ENCODE measurements at regions not wholly inside any gene's neighbourhood (a gene's known extent, or its start where the extent isn't known, plus 50 kb on each side); places are given as distances from the start of the nearest gene placed in this dataset.

DNA sequence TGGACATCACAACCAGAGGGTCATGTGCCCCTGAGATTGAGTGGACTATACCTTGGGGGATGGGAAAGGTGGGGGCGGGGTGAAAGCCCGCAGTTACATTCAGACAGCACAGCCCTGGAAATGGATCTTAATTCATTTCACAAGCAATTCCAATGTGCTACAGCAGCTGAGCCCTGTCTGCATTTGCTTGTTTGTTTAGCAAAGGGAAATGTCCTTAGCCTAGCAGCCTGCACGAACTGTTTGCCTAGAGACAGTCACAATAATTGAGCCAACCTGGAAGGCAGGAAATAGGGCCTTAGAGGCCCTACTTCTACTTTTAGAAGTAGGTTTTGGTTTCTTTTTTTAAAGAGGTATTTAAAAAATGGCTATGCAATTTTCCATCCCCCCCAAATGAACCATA lies 177.3 kb upstream of the KL start:
- Mint-ChIP-seq H3K4me1 (ENCODE audit: low read depth, unreplicated experiment) (peaks cover 4% of the 10 kb centered on the region), H3K27me3 (ENCODE audit: low read depth, unreplicated experiment) (no peaks in the 10 kb centered on the region), H3K9me3 (ENCODE audit: unreplicated experiment) (no peaks in the 10 kb centered on the region), H3K36me3 (ENCODE audit: low read depth, unreplicated experiment) (no peaks in the 10 kb centered on the region), H3K27ac (ENCODE audit: unreplicated experiment) (no peak overlapping the region), H3K4me3 (ENCODE audit: unreplicated experiment) (no peak overlapping the region)
- no peaks in the 10 kb centered on the region for H3K79me2 ChIP-seq (ENCODE audit: insufficient read depth, low read length)
- no peak for TF ChIP-seq EZH2 (IDR thresholded peaks at IDR 0.05; ENCODE audit: insufficient read depth, low read length)
- TF ChIP-seq, protein P1, sequence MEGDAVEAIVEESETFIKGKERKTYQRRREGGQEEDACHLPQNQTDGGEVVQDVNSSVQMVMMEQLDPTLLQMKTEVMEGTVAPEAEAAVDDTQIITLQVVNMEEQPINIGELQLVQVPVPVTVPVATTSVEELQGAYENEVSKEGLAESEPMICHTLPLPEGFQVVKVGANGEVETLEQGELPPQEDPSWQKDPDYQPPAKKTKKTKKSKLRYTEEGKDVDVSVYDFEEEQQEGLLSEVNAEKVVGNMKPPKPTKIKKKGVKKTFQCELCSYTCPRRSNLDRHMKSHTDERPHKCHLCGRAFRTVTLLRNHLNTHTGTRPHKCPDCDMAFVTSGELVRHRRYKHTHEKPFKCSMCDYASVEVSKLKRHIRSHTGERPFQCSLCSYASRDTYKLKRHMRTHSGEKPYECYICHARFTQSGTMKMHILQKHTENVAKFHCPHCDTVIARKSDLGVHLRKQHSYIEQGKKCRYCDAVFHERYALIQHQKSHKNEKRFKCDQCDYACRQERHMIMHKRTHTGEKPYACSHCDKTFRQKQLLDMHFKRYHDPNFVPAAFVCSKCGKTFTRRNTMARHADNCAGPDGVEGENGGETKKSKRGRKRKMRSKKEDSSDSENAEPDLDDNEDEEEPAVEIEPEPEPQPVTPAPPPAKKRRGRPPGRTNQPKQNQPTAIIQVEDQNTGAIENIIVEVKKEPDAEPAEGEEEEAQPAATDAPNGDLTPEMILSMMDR (IDR thresholded peaks at IDR 0.05; ENCODE audit: insufficient read depth, low read depth, low read length), result no peak
- DNase-seq (ENCODE audit: low read depth) (no peak), FAIRE-seq (no peak)
- peaks cover 7% of the 10 kb centered on the region for H3K4me1 ChIP-seq (ENCODE audit: insufficient read depth, low read length)
- no peaks in the 10 kb centered on the region for H3K9me3 ChIP-seq (ENCODE audit: insufficient read depth, low read depth, low read length)
- H3K9ac ChIP-seq (ENCODE audit: low read length), result no peak overlapping the region
- H3K4me2 ChIP-seq (ENCODE audit: low read length), result no peak overlapping the region
- H3K27me3 ChIP-seq (ENCODE audit: insufficient read depth, low read length), result no peaks in the 10 kb centered on the region
- peak overlapping the region; percentile 19 for H2AFZ ChIP-seq (ENCODE audit: low read depth, low read length)
- no peaks in the 10 kb centered on the region for H4K20me1 ChIP-seq (ENCODE audit: insufficient read depth, low read length)
- no peak overlapping the region for H3K27ac ChIP-seq (ENCODE audit: low read depth, low read length)
- H3K4me3 ChIP-seq (ENCODE audit: insufficient read depth, low read depth, low read length), result no peak overlapping the region
- no peaks in the 10 kb centered on the region for H3K36me3 ChIP-seq (ENCODE audit: insufficient read depth, low read length)

DNA sequence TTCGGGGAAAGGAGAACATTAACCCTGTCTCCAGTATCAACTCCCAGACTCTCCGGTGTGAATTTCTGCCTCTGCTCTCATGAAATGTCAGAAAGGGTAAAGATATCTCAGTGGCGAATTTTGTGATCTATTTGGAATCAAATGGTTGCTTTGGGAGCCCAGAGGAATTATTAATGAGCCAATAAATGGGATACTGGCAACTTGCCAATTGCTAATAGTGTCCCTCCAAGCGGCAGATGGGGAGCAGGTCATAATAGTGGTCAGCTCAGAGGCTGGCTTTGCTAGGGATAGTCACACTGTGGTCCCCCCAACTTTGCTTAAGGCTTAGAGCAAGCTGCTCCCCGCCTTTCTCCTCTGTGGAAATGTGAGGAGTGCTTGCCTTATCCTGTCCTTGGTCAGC lies 176.1 kb upstream of the KL start:
- no peak overlapping the region for H3K4me3 Mint-ChIP-seq (ENCODE audit: unreplicated experiment)
- Histone ChIP-seq H3K79me2 (ENCODE audit: insufficient read depth, low read length) (no peaks in the 10 kb centered on the region), H3K9me3 (ENCODE audit: insufficient read depth, low read depth, low read length) (no peaks in the 10 kb centered on the region), H3K27ac (ENCODE audit: low read depth, low read length) (no peak overlapping the region), H3K27me3 (ENCODE audit: insufficient read depth, low read length) (no peaks in the 10 kb centered on the region), H3K36me3 (ENCODE audit: insufficient read depth, low read length) (no peaks in the 10 kb centered on the region), H4K20me1 (ENCODE audit: insufficient read depth, low read length) (no peaks in the 10 kb centered on the region), H3K4me1 (ENCODE audit: insufficient read depth, low read length) (peaks cover 7% of the 10 kb centered on the region), H3K4me2 (ENCODE audit: low read length) (no peak overlapping the region), H2AFZ (ENCODE audit: low read depth, low read length) (no peak overlapping the region), H3K4me3 (ENCODE audit: insufficient read depth, low read depth, low read length) (no peak overlapping the region), H3K9ac (ENCODE audit: low read length) (no peak overlapping the region)
- peaks cover 4% of the 10 kb centered on the region for H3K4me1 Mint-ChIP-seq (ENCODE audit: low read depth, unreplicated experiment)
- TF ChIP-seq, protein P1 (IDR thresholded peaks at IDR 0.05; ENCODE audit: insufficient read depth, low read depth, low read length), result no peak
- TF ChIP-seq EZH2 (IDR thresholded peaks at IDR 0.05; ENCODE audit: insufficient read depth, low read length), result no peak
- DNase-seq (ENCODE audit: low read depth) (no peak), FAIRE-seq (no peak)
- H3K9me3 Mint-ChIP-seq (ENCODE audit: unreplicated experiment), result no peaks in the 10 kb centered on the region
- H3K27me3 Mint-ChIP-seq (ENCODE audit: low read depth, unreplicated experiment), result no peaks in the 10 kb centered on the region
- H3K36me3 Mint-ChIP-seq (ENCODE audit: low read depth, unreplicated experiment), result no peaks in the 10 kb centered on the region
- H3K27ac Mint-ChIP-seq (ENCODE audit: unreplicated experiment), result no peak overlapping the region

DNA sequence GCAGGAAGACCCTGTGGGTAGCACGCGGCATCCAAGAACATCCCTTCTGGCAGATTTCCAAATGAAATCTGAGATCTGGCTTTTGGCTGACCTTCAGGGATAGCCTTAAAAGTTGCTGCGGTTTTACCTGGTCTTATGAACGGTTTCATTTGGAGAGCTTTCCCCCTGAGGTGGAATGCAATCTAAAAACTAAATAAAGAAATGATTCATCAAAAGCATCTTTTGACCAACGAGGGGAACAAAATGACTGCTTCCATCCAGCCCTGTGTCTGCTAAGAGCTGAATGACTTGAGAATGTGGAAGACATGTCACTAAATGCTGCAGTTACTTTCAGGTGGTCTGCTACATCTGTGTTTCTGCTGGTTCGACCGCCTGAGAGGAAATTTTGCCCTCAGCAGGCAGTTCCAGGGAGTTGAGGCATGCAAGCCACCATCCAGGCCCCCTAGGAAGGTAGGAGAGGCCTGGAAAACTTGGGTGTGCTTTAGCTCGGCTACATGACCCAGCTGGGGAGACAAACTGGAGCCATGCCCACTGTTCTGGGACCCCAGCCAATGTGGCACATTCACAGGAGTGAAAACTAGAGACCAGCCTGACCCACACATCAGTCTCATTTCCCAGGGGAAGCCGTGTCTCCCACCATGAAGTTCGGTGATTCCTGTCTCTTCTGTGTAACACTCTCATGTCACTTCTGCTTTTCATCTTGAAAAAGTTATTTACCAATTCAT lies 175.1 kb upstream of the KL start:
- Histone ChIP-seq H3K27me3 (ENCODE audit: insufficient read depth, low read length) (no peaks in the 10 kb centered on the region), H2AFZ (ENCODE audit: low read depth, low read length) (peak overlapping the region; percentile 37), H3K27ac (ENCODE audit: low read depth, low read length) (no peak overlapping the region), H3K4me1 (ENCODE audit: insufficient read depth, low read length) (peaks cover 7% of the 10 kb centered on the region), H3K4me3 (ENCODE audit: insufficient read depth, low read depth, low read length) (no peak overlapping the region), H3K79me2 (ENCODE audit: insufficient read depth, low read length) (no peaks in the 10 kb centered on the region), H3K9ac (ENCODE audit: low read length) (no peak overlapping the region), H3K4me2 (ENCODE audit: low read length) (no peak overlapping the region), H3K9me3 (ENCODE audit: insufficient read depth, low read depth, low read length) (no peaks in the 10 kb centered on the region), H3K36me3 (ENCODE audit: insufficient read depth, low read length) (no peaks in the 10 kb centered on the region), H4K20me1 (ENCODE audit: insufficient read depth, low read length) (no peaks in the 10 kb centered on the region)
- DNase-seq (ENCODE audit: low read depth) (no peak), FAIRE-seq (no peak)
- H3K4me1 Mint-ChIP-seq (ENCODE audit: low read depth, unreplicated experiment), result peaks cover 4% of the 10 kb centered on the region
- H3K9me3 Mint-ChIP-seq (ENCODE audit: unreplicated experiment), result no peaks in the 10 kb centered on the region
- peaks cover 2% of the 10 kb centered on the region for H3K36me3 Mint-ChIP-seq (ENCODE audit: low read depth, unreplicated experiment)
- H3K27ac Mint-ChIP-seq (ENCODE audit: unreplicated experiment), result no peak overlapping the region
- no peak overlapping the region for H3K4me3 Mint-ChIP-seq (ENCODE audit: unreplicated experiment)
- TF ChIP-seq, protein P1 (IDR thresholded peaks at IDR 0.05; ENCODE audit: insufficient read depth, low read depth, low read length), result no peak
- no peak for TF ChIP-seq EZH2 (IDR thresholded peaks at IDR 0.05; ENCODE audit: insufficient read depth, low read length)
- peaks cover 2% of the 10 kb centered on the region for H3K27me3 Mint-ChIP-seq (ENCODE audit: low read depth, unreplicated experiment)
